Skeletal muscle tissue (tissue), 3 donors: ENCODE measurements at regions not wholly inside any gene's neighbourhood (a gene's known extent, or its start where the extent isn't known, plus 50 kb on each side); places are given as distances from the start of the nearest gene placed in this dataset.

Experiments used
- H3K27ac ChIP-seq: one replicate; pipeline ENCODE4 v1.7.0; 2013; ENCODE audit warnings: mild to moderate bottlenecking, low read depth, low read length, inconsistent platforms
- H3K27me3 ChIP-seq, 3 donors: one replicate each; pipeline ENCODE4 v1.7.0; 2013; ENCODE audit warnings: low read length in 3 of 3; ENCODE audit not compliant: control insufficient read depth in 3 of 3, insufficient read depth in 3 of 3
- H3K36me3 ChIP-seq, 3 donors: one replicate each; pipeline ENCODE4 v1.7.0; 2013; ENCODE audit warnings: low read length in 3 of 3; ENCODE audit not compliant: control insufficient read depth in 3 of 3, insufficient read depth in 3 of 3
- H3K4me1 ChIP-seq, 3 donors: one replicate each; pipeline ENCODE4 v1.7.0; 2013; ENCODE audit warnings: low read length in 3 of 3, mild to moderate bottlenecking in 3 of 3; ENCODE audit not compliant: control insufficient read depth in 3 of 3, insufficient read depth in 3 of 3
- H3K4me3 ChIP-seq, 3 donors: one replicate each; pipeline ENCODE4 v1.7.0; 2013; ENCODE audit warnings: low read length in 3 of 3
- H3K9ac ChIP-seq, 3 donors: one replicate each; pipeline ENCODE4 v1.7.0; 2013; ENCODE audit warnings: low read length in 3 of 3, mild to moderate bottlenecking in 3 of 3, moderate library complexity in 2 of 3, low read depth in 1 of 3
- H3K9me3 ChIP-seq, 3 donors: one replicate each; pipeline ENCODE4 v1.7.0; 2013; ENCODE audit warnings: low read length in 3 of 3; ENCODE audit not compliant: control insufficient read depth in 3 of 3
- donor health status: Osteomylitis.

GRCh38 chr16:65349626-65350025, 227.8 kb upstream of the CDH11 start:
- Histone ChIP-seq H3K4me1 (no peaks in the 10 kb centered on the region), H3K9me3 (no peaks in the 10 kb centered on the region), H3K27me3 (peaks cover 0 to 2% (median 0%) of the 10 kb centered on the region in 3 donors), H3K27ac (no peak overlapping the region), H3K36me3 (no peaks in the 10 kb centered on the region), H3K4me3 (no peak overlapping the region), H3K9ac (no peak overlapping the region)

- no peak overlapping the region for H3K9ac ChIP-seq
- H3K36me3 ChIP-seq = no peaks in the 10 kb centered on the region
- no peaks in the 10 kb centered on the region for H3K27me3 ChIP-seq
- H3K27ac ChIP-seq = no peak overlapping the region
- H3K9me3 ChIP-seq = no peaks in the 10 kb centered on the region
- H3K4me1 ChIP-seq = no peaks in the 10 kb centered on the region
- no peak overlapping the region for H3K4me3 ChIP-seq
Measured at GRCh38 chr16:65343556-65343955, 221.7 kb upstream of the CDH11 start.

GRCh38 chr16:65342231-65342866, 220.5 kb upstream of the CDH11 start:
- Histone ChIP-seq H3K9ac (no peak overlapping the region), H3K4me1 (no peaks in the 10 kb centered on the region), H3K27ac (no peak overlapping the region), H3K27me3 (no peaks in the 10 kb centered on the region), H3K36me3 (no peaks in the 10 kb centered on the region), H3K9me3 (no peaks in the 10 kb centered on the region), H3K4me3 (no peak overlapping the region)

- H3K9me3 ChIP-seq = no peaks in the 10 kb centered on the region
- H3K36me3 ChIP-seq = no peaks in the 10 kb centered on the region
- H3K27ac ChIP-seq = no peak overlapping the region
- H3K4me3 ChIP-seq = no peak overlapping the region
- no peaks in the 10 kb centered on the region for H3K4me1 ChIP-seq
- H3K27me3 ChIP-seq = no peaks in the 10 kb centered on the region
- no peak overlapping the region for H3K9ac ChIP-seq
Measured at GRCh38 chr16:65339062-65339461, 217.2 kb upstream of the CDH11 start.

- Histone ChIP-seq H3K27me3 (no peaks in the 10 kb centered on the region), H3K4me3 (no peak overlapping the region), H3K4me1 (no peaks in the 10 kb centered on the region), H3K36me3 (no peaks in the 10 kb centered on the region), H3K27ac (no peak overlapping the region), H3K9me3 (no peaks in the 10 kb centered on the region), H3K9ac (no peak overlapping the region)
Measured at GRCh38 chr16:65336160-65336559, 214.3 kb upstream of the CDH11 start.

GRCh38 chr16:65334081-65334480, 212.2 kb upstream of the CDH11 start:
- Histone ChIP-seq H3K36me3 (no peaks in the 10 kb centered on the region), H3K4me1 (no peaks in the 10 kb centered on the region), H3K9ac (no peak overlapping the region), H3K4me3 (no peak overlapping the region), H3K27me3 (no peaks in the 10 kb centered on the region), H3K9me3 (no peaks in the 10 kb centered on the region), H3K27ac (no peak overlapping the region)

- H3K4me3 ChIP-seq = no peak overlapping the region
- H3K27me3 ChIP-seq = no peaks in the 10 kb centered on the region
- no peak overlapping the region for H3K27ac ChIP-seq
- H3K4me1 ChIP-seq = no peaks in the 10 kb centered on the region
- H3K9me3 ChIP-seq = no peaks in the 10 kb centered on the region
- no peak overlapping the region for H3K9ac ChIP-seq
- no peaks in the 10 kb centered on the region for H3K36me3 ChIP-seq
Measured at GRCh38 chr16:65333283-65333682, 211.4 kb upstream of the CDH11 start.

GRCh38 chr16:65327346-65327745, 205.5 kb upstream of the CDH11 start:
- Histone ChIP-seq H3K9me3 (no peaks in the 10 kb centered on the region), H3K9ac (no peak overlapping the region), H3K4me1 (no peaks in the 10 kb centered on the region), H3K27me3 (no peaks in the 10 kb centered on the region), H3K36me3 (no peaks in the 10 kb centered on the region), H3K4me3 (no peak overlapping the region), H3K27ac (no peak overlapping the region)

GRCh38 chr16:65323655-65324237, 201.9 kb upstream of the CDH11 start:
- Histone ChIP-seq H3K9ac (no peak overlapping the region), H3K27ac (no peak overlapping the region), H3K4me3 (no peak overlapping the region), H3K36me3 (no peaks in the 10 kb centered on the region), H3K4me1 (no peaks in the 10 kb centered on the region), H3K27me3 (no peaks in the 10 kb centered on the region), H3K9me3 (no peaks in the 10 kb centered on the region)

- no peak overlapping the region for H3K9ac ChIP-seq
- H3K27me3 ChIP-seq = no peaks in the 10 kb centered on the region
- no peak overlapping the region for H3K27ac ChIP-seq
- H3K36me3 ChIP-seq = no peaks in the 10 kb centered on the region
- H3K4me3 ChIP-seq = no peak overlapping the region
- H3K9me3 ChIP-seq = no peaks in the 10 kb centered on the region
- H3K4me1 ChIP-seq = peaks cover 5 to 9% (median 8%) of the 10 kb centered on the region in 3 donors
Measured at GRCh38 chr16:65319621-65320231, 197.9 kb upstream of the CDH11 start.
